ENCODE measurements at regions not wholly inside any gene's neighbourhood (a gene's known extent, or its start where the extent isn't known, plus 50 kb on each side); places are given as distances from the start of the nearest gene placed in this dataset.

DNA sequence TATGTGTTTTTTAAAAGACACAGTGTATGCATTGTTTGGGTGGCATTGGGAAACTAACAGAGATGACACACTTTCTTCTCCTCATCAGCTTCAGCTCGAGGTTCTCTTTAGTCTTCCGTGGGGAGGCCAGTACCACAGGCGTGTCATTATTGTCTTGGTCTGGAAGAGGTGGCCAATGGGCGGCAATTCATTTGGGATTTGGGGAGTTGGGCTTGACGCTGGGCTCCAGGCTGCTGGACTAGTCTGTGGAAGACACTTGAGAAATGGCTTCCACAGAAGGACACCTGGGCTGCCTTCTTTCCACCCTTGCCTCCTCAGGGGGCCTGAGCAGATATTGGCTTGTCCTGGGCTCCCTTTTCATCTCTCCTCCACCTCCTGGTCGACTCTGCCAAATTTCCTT lies 192.2 kb downstream of the SH2D4B start:
- Histone ChIP-seq H3K4me3 (no peak overlapping the region), H3K36me3 (no peaks in the 10 kb centered on the region), H3K27me3 (no peaks in the 10 kb centered on the region), H3K9me3 (no peaks in the 10 kb centered on the region), H3K27ac (no peak overlapping the region), H3K4me1 (no peaks in the 10 kb centered on the region)
- TF ChIP-seq POLR2A (IDR thresholded peaks at IDR 0.05) (no peak), CTCF (IDR thresholded peaks at IDR 0.05) (no peak)
- intact Hi-C loops (cut with DNase I; ENCODE audit: low total_unique reads): no loop called here
- DNase-seq: no peak

DNA sequence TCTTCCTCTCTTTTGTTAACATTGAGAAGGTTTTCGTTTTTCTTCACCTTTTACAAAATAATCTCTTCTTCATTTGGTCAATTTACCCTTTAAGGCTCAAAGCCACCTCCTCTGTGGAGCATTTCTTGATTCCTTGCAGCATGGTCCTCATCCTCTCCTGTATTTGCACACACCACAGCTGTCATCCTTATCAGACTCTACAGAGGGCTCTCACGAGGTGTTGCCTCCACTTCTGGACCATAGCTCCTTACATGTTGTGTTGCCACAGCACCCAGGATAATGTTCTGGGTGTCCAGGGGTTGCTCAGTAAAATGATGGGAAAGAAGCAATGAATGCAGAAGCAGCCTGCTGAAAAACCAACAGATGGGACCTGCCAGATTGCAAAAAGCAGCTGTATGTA lies 192.8 kb downstream of the SH2D4B start:
- no peaks in the 10 kb centered on the region for H3K9me3 ChIP-seq
- no peak overlapping the region for H3K27ac ChIP-seq
- intact Hi-C loops (cut with DNase I; ENCODE audit: low total_unique reads): no loop called here
- no peaks in the 10 kb centered on the region for H3K27me3 ChIP-seq
- TF ChIP-seq CTCF (IDR thresholded peaks at IDR 0.05): no peak
- no peak for TF ChIP-seq POLR2A (IDR thresholded peaks at IDR 0.05)
- no peak for DNase-seq
- H3K4me3 ChIP-seq: no peak overlapping the region
- no peaks in the 10 kb centered on the region for H3K36me3 ChIP-seq
- no peaks in the 10 kb centered on the region for H3K4me1 ChIP-seq

GRCh38 chr10:80734589-80734988 lies 196.9 kb downstream of the SH2D4B start:
- no peaks in the 10 kb centered on the region for H3K36me3 ChIP-seq
- TF ChIP-seq CTCF (IDR thresholded peaks at IDR 0.05) (no peak), POLR2A (IDR thresholded peaks at IDR 0.05) (no peak)
- no peaks in the 10 kb centered on the region for H3K27me3 ChIP-seq
- no peak for DNase-seq
- H3K27ac ChIP-seq: no peak overlapping the region
- no peak overlapping the region for H3K4me3 ChIP-seq
- intact Hi-C loops (cut with DNase I; ENCODE audit: low total_unique reads): no loop called here
- H3K4me1 ChIP-seq: no peaks in the 10 kb centered on the region
- no peaks in the 10 kb centered on the region for H3K9me3 ChIP-seq

- Histone ChIP-seq H3K4me3 (no peak overlapping the region), H3K9me3 (no peaks in the 10 kb centered on the region), H3K27ac (no peak overlapping the region), H3K4me1 (no peaks in the 10 kb centered on the region), H3K36me3 (no peaks in the 10 kb centered on the region), H3K27me3 (no peaks in the 10 kb centered on the region)
- TF ChIP-seq CTCF (IDR thresholded peaks at IDR 0.05): no peak
- no peak for TF ChIP-seq POLR2A (IDR thresholded peaks at IDR 0.05)
- DNase-seq: no peak
- intact Hi-C loops (cut with DNase I; ENCODE audit: low total_unique reads): no loop called here
These were observed 199.5 kb downstream of the SH2D4B start for GRCh38 chr10:80737209-80737608.

DNA sequence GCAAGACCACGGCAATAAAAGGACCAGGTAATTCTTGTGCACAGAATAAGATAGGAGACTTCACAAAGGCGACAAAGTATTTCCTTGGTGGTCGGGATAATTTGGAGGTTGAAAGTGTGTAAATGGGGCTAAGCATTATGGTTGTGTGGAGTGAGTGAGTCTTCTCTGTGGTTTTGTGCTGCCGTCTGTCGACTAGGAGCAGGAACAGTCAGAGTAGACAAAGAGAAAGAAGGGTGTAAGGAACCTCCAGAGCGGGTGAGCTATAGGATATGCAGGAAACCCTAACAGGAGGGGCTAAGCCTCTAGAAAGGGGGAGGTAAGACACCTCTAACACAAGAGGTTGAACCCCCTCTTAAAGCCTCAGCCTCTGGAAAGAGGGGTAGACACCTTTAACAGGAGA lies 201.6 kb downstream of the SH2D4B start:
- Histone ChIP-seq H3K4me3 (no peak overlapping the region), H3K4me1 (no peaks in the 10 kb centered on the region), H3K9me3 (no peaks in the 10 kb centered on the region), H3K27me3 (no peaks in the 10 kb centered on the region), H3K36me3 (no peaks in the 10 kb centered on the region), H3K27ac (no peak overlapping the region)
- no peak for TF ChIP-seq POLR2A (IDR thresholded peaks at IDR 0.05)
- TF ChIP-seq CTCF (IDR thresholded peaks at IDR 0.05): no peak
- no peak for DNase-seq
- intact Hi-C loops (cut with DNase I; ENCODE audit: low total_unique reads): no loop called here

All from uterus (tissue), 3 donors.